ENCODE measurements at regions not wholly inside any gene's neighbourhood (a gene's known extent, or its start where the extent isn't known, plus 50 kb on each side); places are given as distances from the start of the nearest gene placed in this dataset.
"Not testable (repeated sequence)": the region's sequence is repeated elsewhere in the genome, so short reads cannot be mapped to it uniquely, and the experiment has no call there.

GRCh38 chr11:24238771-24239645 is 257.8 kb upstream of the LUZP2 start:
- Histone ChIP-seq H3K27me3 (ENCODE audit: control insufficient read depth, insufficient read depth, low read length) (no peaks in the 10 kb centered on the region), H3K27ac (ENCODE audit: low read depth, low read length) (no peak overlapping the region), H3K36me3 (ENCODE audit: control insufficient read depth, insufficient read depth, low read length) (no peaks in the 10 kb centered on the region), H3K4me3 (ENCODE audit: low read depth, low read length) (no peak overlapping the region), H3K9ac (ENCODE audit: low read depth, low read length) (no peak overlapping the region), H3K9me3 (ENCODE audit: control insufficient read depth, insufficient read depth, low read length) (no peaks in the 10 kb centered on the region), H3K4me1 (ENCODE audit: control insufficient read depth, insufficient read depth, low read length) (no peaks in the 10 kb centered on the region)

- no peaks in the 10 kb centered on the region for H3K27me3 ChIP-seq (ENCODE audit: control insufficient read depth, insufficient read depth, low read length)
- H3K4me1 ChIP-seq (ENCODE audit: control insufficient read depth, insufficient read depth, low read length): no peaks in the 10 kb centered on the region
- H3K9me3 ChIP-seq (ENCODE audit: control insufficient read depth, insufficient read depth, low read length): no peaks in the 10 kb centered on the region
- H3K27ac ChIP-seq (ENCODE audit: low read depth, low read length): no peak overlapping the region
- no peak overlapping the region for H3K9ac ChIP-seq (ENCODE audit: low read depth, low read length)
- no peaks in the 10 kb centered on the region for H3K36me3 ChIP-seq (ENCODE audit: control insufficient read depth, insufficient read depth, low read length)
- no peak overlapping the region for H3K4me3 ChIP-seq (ENCODE audit: low read depth, low read length)
Measured at GRCh38 chr11:24239930-24240329, 256.9 kb upstream of the LUZP2 start.

- H3K4me1 ChIP-seq (ENCODE audit: control insufficient read depth, insufficient read depth, low read length): no peaks in the 10 kb centered on the region
- H3K36me3 ChIP-seq (ENCODE audit: control insufficient read depth, insufficient read depth, low read length): no peaks in the 10 kb centered on the region
- no peak overlapping the region for H3K27ac ChIP-seq (ENCODE audit: low read depth, low read length)
- no peak overlapping the region for H3K9ac ChIP-seq (ENCODE audit: low read depth, low read length)
- H3K9me3 ChIP-seq (ENCODE audit: control insufficient read depth, insufficient read depth, low read length): no peaks in the 10 kb centered on the region
- no peak overlapping the region for H3K4me3 ChIP-seq (ENCODE audit: low read depth, low read length)
- no peaks in the 10 kb centered on the region for H3K27me3 ChIP-seq (ENCODE audit: control insufficient read depth, insufficient read depth, low read length)
Measured at GRCh38 chr11:24240496-24241175, 256.2 kb upstream of the LUZP2 start.

GRCh38 chr11:24246715-24247114 is 250.1 kb upstream of the LUZP2 start:
- Histone ChIP-seq H3K9me3 (ENCODE audit: control insufficient read depth, insufficient read depth, low read length) (no peaks in the 10 kb centered on the region), H3K4me3 (ENCODE audit: low read depth, low read length) (no peak overlapping the region), H3K9ac (ENCODE audit: low read depth, low read length) (no peak overlapping the region), H3K4me1 (ENCODE audit: control insufficient read depth, insufficient read depth, low read length) (no peaks in the 10 kb centered on the region), H3K27me3 (ENCODE audit: control insufficient read depth, insufficient read depth, low read length) (no peaks in the 10 kb centered on the region), H3K27ac (ENCODE audit: low read depth, low read length) (no peak overlapping the region), H3K36me3 (ENCODE audit: control insufficient read depth, insufficient read depth, low read length) (no peaks in the 10 kb centered on the region)

GRCh38 chr11:24247846-24248245 is 249.0 kb upstream of the LUZP2 start:
- Histone ChIP-seq H3K36me3 (ENCODE audit: control insufficient read depth, insufficient read depth, low read length) (no peaks in the 10 kb centered on the region), H3K9ac (ENCODE audit: low read depth, low read length) (no peak overlapping the region), H3K9me3 (ENCODE audit: control insufficient read depth, insufficient read depth, low read length) (no peaks in the 10 kb centered on the region), H3K27me3 (ENCODE audit: control insufficient read depth, insufficient read depth, low read length) (no peaks in the 10 kb centered on the region), H3K4me3 (ENCODE audit: low read depth, low read length) (no peak overlapping the region), H3K27ac (ENCODE audit: low read depth, low read length) (no peak overlapping the region), H3K4me1 (ENCODE audit: control insufficient read depth, insufficient read depth, low read length) (no peaks in the 10 kb centered on the region)

- Histone ChIP-seq H3K4me3 (ENCODE audit: low read depth, low read length) (no peak overlapping the region), H3K36me3 (ENCODE audit: control insufficient read depth, insufficient read depth, low read length) (no peaks in the 10 kb centered on the region), H3K4me1 (ENCODE audit: control insufficient read depth, insufficient read depth, low read length) (no peaks in the 10 kb centered on the region), H3K27me3 (ENCODE audit: control insufficient read depth, insufficient read depth, low read length) (no peaks in the 10 kb centered on the region), H3K9ac (ENCODE audit: low read depth, low read length) (no peak overlapping the region), H3K9me3 (ENCODE audit: control insufficient read depth, insufficient read depth, low read length) (no peaks in the 10 kb centered on the region), H3K27ac (ENCODE audit: low read depth, low read length) (no peak overlapping the region)
Measured at GRCh38 chr11:24249921-24250320, 246.9 kb upstream of the LUZP2 start.

- no peak overlapping the region for H3K4me3 ChIP-seq (ENCODE audit: low read depth, low read length)
- H3K9me3 ChIP-seq (ENCODE audit: control insufficient read depth, insufficient read depth, low read length): no peaks in the 10 kb centered on the region
- no peaks in the 10 kb centered on the region for H3K4me1 ChIP-seq (ENCODE audit: control insufficient read depth, insufficient read depth, low read length)
- no peaks in the 10 kb centered on the region for H3K27me3 ChIP-seq (ENCODE audit: control insufficient read depth, insufficient read depth, low read length)
- no peaks in the 10 kb centered on the region for H3K36me3 ChIP-seq (ENCODE audit: control insufficient read depth, insufficient read depth, low read length)
- no peak overlapping the region for H3K27ac ChIP-seq (ENCODE audit: low read depth, low read length)
- H3K9ac ChIP-seq (ENCODE audit: low read depth, low read length): no peak overlapping the region
Measured at GRCh38 chr11:24253237-24253760, 243.6 kb upstream of the LUZP2 start.

- H3K36me3 ChIP-seq (ENCODE audit: control insufficient read depth, insufficient read depth, low read length): no peaks in the 10 kb centered on the region
- H3K9me3 ChIP-seq (ENCODE audit: control insufficient read depth, insufficient read depth, low read length): no peaks in the 10 kb centered on the region
- no peaks in the 10 kb centered on the region for H3K27me3 ChIP-seq (ENCODE audit: control insufficient read depth, insufficient read depth, low read length)
- H3K27ac ChIP-seq (ENCODE audit: low read depth, low read length): no peak overlapping the region
- no peak overlapping the region for H3K4me3 ChIP-seq (ENCODE audit: low read depth, low read length)
- H3K9ac ChIP-seq (ENCODE audit: low read depth, low read length): no peak overlapping the region
- H3K4me1 ChIP-seq (ENCODE audit: control insufficient read depth, insufficient read depth, low read length): no peaks in the 10 kb centered on the region
Measured at GRCh38 chr11:24264868-24265267, 232.0 kb upstream of the LUZP2 start.

- H3K27me3 ChIP-seq (ENCODE audit: control insufficient read depth, insufficient read depth, low read length): no peaks in the 10 kb centered on the region
- no peaks in the 10 kb centered on the region for H3K9me3 ChIP-seq (ENCODE audit: control insufficient read depth, insufficient read depth, low read length)
- H3K4me3 ChIP-seq (ENCODE audit: low read depth, low read length): no peak overlapping the region
- H3K4me1 ChIP-seq (ENCODE audit: control insufficient read depth, insufficient read depth, low read length): no peaks in the 10 kb centered on the region
- no peak overlapping the region for H3K27ac ChIP-seq (ENCODE audit: low read depth, low read length)
- no peak overlapping the region for H3K9ac ChIP-seq (ENCODE audit: low read depth, low read length)
- no peaks in the 10 kb centered on the region for H3K36me3 ChIP-seq (ENCODE audit: control insufficient read depth, insufficient read depth, low read length)
Measured at GRCh38 chr11:24267014-24267413, 229.8 kb upstream of the LUZP2 start.

- Histone ChIP-seq H3K9me3 (ENCODE audit: control insufficient read depth, insufficient read depth, low read length) (no peaks in the 10 kb centered on the region; the same call in 1 of the 2 replicates), H3K27ac (ENCODE audit: low read depth, low read length) (no peak overlapping the region), H3K36me3 (ENCODE audit: control insufficient read depth, insufficient read depth, low read length) (no peaks in the 10 kb centered on the region), H3K27me3 (ENCODE audit: control insufficient read depth, insufficient read depth, low read length) (no peaks in the 10 kb centered on the region), H3K4me3 (ENCODE audit: low read depth, low read length) (no peak overlapping the region), H3K9ac (ENCODE audit: low read depth, low read length) (no peak overlapping the region), H3K4me1 (ENCODE audit: control insufficient read depth, insufficient read depth, low read length) (no peaks in the 10 kb centered on the region)
Measured at GRCh38 chr11:24271798-24272197, 225.1 kb upstream of the LUZP2 start.

- H3K4me3 ChIP-seq (ENCODE audit: low read depth, low read length); H3K27ac ChIP-seq (ENCODE audit: low read depth, low read length); H3K27me3 ChIP-seq (ENCODE audit: control insufficient read depth, insufficient read depth, low read length); H3K9me3 ChIP-seq (ENCODE audit: control insufficient read depth, insufficient read depth, low read length); H3K36me3 ChIP-seq (ENCODE audit: control insufficient read depth, insufficient read depth, low read length); H3K9ac ChIP-seq (ENCODE audit: low read depth, low read length); H3K4me1 ChIP-seq (ENCODE audit: control insufficient read depth, insufficient read depth, low read length): not testable (repeated sequence)
Measured at GRCh38 chr11:24274214-24274781, 222.6 kb upstream of the LUZP2 start.

Measured in HUES48 (cell line).